B cell (primary cell): ENCODE measurements at regions not wholly inside any gene's neighbourhood (a gene's known extent, or its start where the extent isn't known, plus 50 kb on each side); places are given as distances from the start of the nearest gene placed in this dataset.

Experiments
- ATAC-seq: fragments of 200-7000 bp; cut with Tn5 transposase; one replicate; pipeline ENCODE4 v1.10.0; 2021; ENCODE audit warnings: low read depth, mild to moderate bottlenecking, moderate number of reproducible peaks, moderate library complexity
- CTCF ChIA-PET: fragments of 350-600 bp; sonication (Branson Sonifier 250); formaldehyde crosslinking; loops from one replicate; lab custom pipeline; 2021; ENCODE audit warnings: antibody characterized with exemption, inconsistent platforms; lab: Charles Lee
- POLR2A ChIA-PET: fragments of 350-600 bp; sonication (Branson Sonifier 250); formaldehyde crosslinking; loops from one replicate; lab custom pipeline; 2021; ENCODE audit warnings: antibody characterized with exemption; lab: Charles Lee
- DNase-seq: peaks from one replicate; pipeline ENCODE4 v3.0.0; 2013
- H2AFZ ChIP-seq: 2 replicates; pipeline ENCODE4 v1.6.1; 2012; ENCODE audit warnings: mild to moderate bottlenecking, low read depth, low read length; ENCODE audit not compliant: insufficient read depth, poor library complexity, severe bottlenecking
- H3K27ac ChIP-seq, 2 donors: 1 replicate in 1 of 2; 2 replicates in 1 of 2; pipeline ENCODE4 v1.5.1; 2012 to 2013; ENCODE audit warnings: low read length in 2 of 2, mild to moderate bottlenecking in 2 of 2, moderate library complexity in 1 of 2
- H3K27me3 ChIP-seq, 4 experiments: fragments of 200-600 bp in 1 of 4; sonication (generic) in 1 of 4; replicated peaks in 1 of 4; 1 replicate in 2 of 4; 2 replicates in 2 of 4; pipeline versions ENCODE4 v1.6.1 to v1.7.0; 2013 to 2016; ENCODE audit warnings: low read length in 3 of 4, mild to moderate bottlenecking in 2 of 4, mixed read lengths in 1 of 4, moderate library complexity in 1 of 4; ENCODE audit not compliant: insufficient read depth in 4 of 4, control insufficient read depth in 3 of 4; ENCODE audit errors: control extremely low read depth in 1 of 4
- H3K36me3 ChIP-seq, 2 experiments: replicated peaks in 1 of 2; 1 replicate in 1 of 2; 2 replicates in 1 of 2; pipeline versions ENCODE4 v1.6.1 to v1.7.1; 2013; ENCODE audit warnings: low read length in 1 of 2; ENCODE audit not compliant: insufficient read depth in 2 of 2, control insufficient read depth in 1 of 2; ENCODE audit errors: control extremely low read depth in 1 of 2, extremely low read depth in 1 of 2
- H3K4me1 ChIP-seq, 2 donors: fragments of 200-600 bp in 1 of 2; sonication (generic) in 1 of 2; 1 replicate in 1 of 2; 2 replicates in 1 of 2; pipeline versions ENCODE4 v1.5.1 to v1.6.1; 2013 to 2017; ENCODE audit warnings: low read length in 2 of 2; ENCODE audit not compliant: control insufficient read depth in 2 of 2, insufficient read depth in 2 of 2
- H3K4me2 ChIP-seq: replicated peaks from 2 replicates; pipeline ENCODE3; 2012; ENCODE audit warnings: mild to moderate bottlenecking, low read depth, low read length; ENCODE audit not compliant: poor library complexity, severe bottlenecking
- H3K4me3 ChIP-seq, 5 experiments: fragments of 200-600 bp in 1 of 5; sonication (generic) in 1 of 5; 1 replicate in 3 of 5; 2 replicates in 2 of 5; pipeline versions ENCODE4 v1.5.1 to v1.7.0; 2011 to 2016; ENCODE audit warnings: low read length in 4 of 5, mild to moderate bottlenecking in 4 of 5, low read depth in 2 of 5, control low read depth in 1 of 5, moderate library complexity in 1 of 5; ENCODE audit not compliant: insufficient read depth in 1 of 5; ENCODE audit errors: control extremely low read depth in 1 of 5, extremely low read depth in 1 of 5
- H3K79me2 ChIP-seq: fragments of 200-600 bp; sonication (generic); one replicate; pipeline ENCODE4 v1.6.0; 2016; ENCODE audit warnings: low read length; ENCODE audit not compliant: control insufficient read depth, insufficient read depth
- H3K9ac ChIP-seq: fragments of 200-600 bp; sonication (generic); 2 replicates; pipeline ENCODE4 v1.6.1; 2017; ENCODE audit warnings: mild to moderate bottlenecking, low read length, moderate library complexity
- H3K9me3 ChIP-seq, 3 donors: one replicate each; pipeline versions ENCODE4 v1.6.1 to v1.7.1; 2013; ENCODE audit warnings: low read length in 2 of 3; ENCODE audit not compliant: control insufficient read depth in 2 of 3, insufficient read depth in 1 of 3; ENCODE audit errors: control extremely low read depth in 1 of 3
- H4K20me1 ChIP-seq: 2 replicates; pipeline ENCODE4 v1.6.0; 2012; ENCODE audit warnings: mild to moderate bottlenecking, low read length; ENCODE audit not compliant: insufficient read depth, control insufficient read depth, poor library complexity, severe bottlenecking
- H3K27ac Mint-ChIP-seq: one replicate; pipeline ENCODE4 v1.8.0; 2021; ENCODE audit warnings: mixed read lengths
- H3K27me3 Mint-ChIP-seq: one replicate; pipeline ENCODE4 v1.8.0; 2021; ENCODE audit warnings: mixed read lengths
- H3K4me1 Mint-ChIP-seq: one replicate; pipeline ENCODE4 v1.8.0; 2021; ENCODE audit warnings: mixed read lengths
- H3K4me3 Mint-ChIP-seq: one replicate; pipeline ENCODE4 v1.8.0; 2021; ENCODE audit warnings: mixed read lengths
- H3K9me3 Mint-ChIP-seq: one replicate; pipeline ENCODE4 v1.8.0; 2022; ENCODE audit warnings: mixed read lengths; ENCODE audit not compliant: insufficient read depth
- CTCF ChIP-seq: fragments of 200-600 bp; IDR thresholded peaks from one replicate; pipeline ENCODE4 v1.8.0; 2022; ENCODE audit warnings: antibody characterized with exemption, mild to moderate bottlenecking
- EZH2 ChIP-seq: IDR thresholded peaks from 2 replicates; pipeline ENCODE4 v1.6.1; 2012; ENCODE audit warnings: borderline replicate concordance, low read depth, mild to moderate bottlenecking, moderate library complexity, low read length; ENCODE audit not compliant: insufficient read depth, poor library complexity, severe bottlenecking
- WGBS: methylation state at CpG from one replicate; pipeline ENCODE4 v1.1.5; 2013; ENCODE audit warnings: missing lambda C conversion rate; ENCODE audit not compliant: insufficient coverage; 5-methylcytosine and 5-hydroxymethylcytosine counted together
- intact Hi-C: fragments of 100-400 bp; cut with micrococcal nuclease; formaldehyde crosslinking; loops from one replicate; pipeline ENCODE4 v1.10.0; 2022

GRCh38 chr5:40278881-40279280 is 400.8 kb upstream of the PTGER4 start:
- H3K36me3 ChIP-seq: no peaks in the 10 kb centered on the region
- no peak overlapping the region for H3K27ac ChIP-seq
- TF ChIP-seq CTCF (no peak), EZH2 (no peak)
- Mint-ChIP-seq H3K4me3 (no peak overlapping the region), H3K9me3 (no peaks in the 10 kb centered on the region), H3K4me1 (peaks cover 26% of the 10 kb centered on the region), H3K27ac (no peak overlapping the region), H3K27me3 (no peaks in the 10 kb centered on the region)
- H3K4me3 ChIP-seq: no peak overlapping the region
- H4K20me1 ChIP-seq: no peaks in the 10 kb centered on the region
- DNase-seq (no peak), ATAC-seq (no peak)
- no peak overlapping the region for H3K9ac ChIP-seq
- H3K27me3 ChIP-seq: no peaks in the 10 kb centered on the region
- H3K79me2 ChIP-seq: no peaks in the 10 kb centered on the region
- ChIA-PET CTCF (interaction anchor here (1.4 kb wide), 1 partner anchor 8 kb away, joined by 3 read pairs; no protein-coding TSS in a partner anchor), POLR2A (no interaction called here)
- H3K4me1 ChIP-seq: peaks cover 0 to 5% of the 10 kb centered on the region in 2 donors
- no CpG with 5 or more reads among the region's 5 CpGs for WGBS
- H2AFZ ChIP-seq: no peak overlapping the region
- H3K4me2 ChIP-seq: no peak overlapping the region
- no peaks in the 10 kb centered on the region for H3K9me3 ChIP-seq
- intact Hi-C loops: no loop called here

DNA sequence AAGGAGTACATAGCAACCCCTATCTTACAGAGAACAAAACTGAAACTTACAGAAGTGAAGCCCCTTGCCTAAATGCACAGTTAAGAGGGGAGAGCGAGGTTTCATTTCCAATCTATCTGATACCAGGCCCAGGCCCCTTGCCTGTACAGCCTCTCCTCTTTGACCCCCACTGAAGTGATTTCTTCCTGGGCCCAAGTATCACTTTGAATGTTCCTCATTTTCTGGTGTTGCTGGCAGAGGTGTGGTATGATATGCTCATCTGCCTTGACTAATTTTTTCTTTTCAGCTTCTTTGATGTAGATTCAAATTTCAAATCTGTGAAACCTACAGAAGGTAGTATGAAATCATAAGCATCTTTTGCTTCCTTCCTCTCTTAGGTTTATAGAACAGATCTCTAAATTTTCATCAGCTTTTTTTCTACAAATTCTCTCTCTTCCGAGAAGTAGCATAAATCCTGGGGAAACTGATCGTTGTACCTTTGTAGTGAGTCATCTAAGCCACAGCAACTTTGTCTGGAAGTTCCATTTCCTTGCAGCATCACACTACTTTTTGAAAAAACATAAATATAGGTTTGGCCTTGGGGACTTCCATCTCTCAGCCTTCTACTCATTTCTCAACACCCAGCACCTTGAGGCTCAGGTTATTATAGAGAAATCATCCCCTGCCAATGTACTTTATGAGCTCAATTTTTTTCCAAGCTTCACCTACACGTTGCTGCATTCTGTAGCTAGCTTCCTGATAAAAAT is 402.4 kb upstream of the PTGER4 start:
- Mint-ChIP-seq H3K9me3 (no peaks in the 10 kb centered on the region), H3K27ac (peak overlapping the region; percentile 66), H3K4me3 (peak overlapping the region; percentile 58), H3K27me3 (no peaks in the 10 kb centered on the region), H3K4me1 (peaks cover 26% of the 10 kb centered on the region)
- ChIA-PET POLR2A (no interaction called here), CTCF (no interaction called here)
- DNase-seq: peak; percentile 10
- peaks cover 0 to 5% of the 10 kb centered on the region in 2 donors for H3K4me1 ChIP-seq
- no peaks in the 10 kb centered on the region for H3K27me3 ChIP-seq
- H3K27ac ChIP-seq: no peak overlapping the region
- H3K36me3 ChIP-seq: no peaks in the 10 kb centered on the region
- no peaks in the 10 kb centered on the region for H4K20me1 ChIP-seq
- intact Hi-C loops: no loop called here
- peak; percentile 63 for ATAC-seq
- H3K79me2 ChIP-seq: no peaks in the 10 kb centered on the region
- TF ChIP-seq EZH2: no peak
- no peak for TF ChIP-seq CTCF
- peak overlapping the region; percentile 52 for H2AFZ ChIP-seq
- no peak overlapping the region for H3K4me3 ChIP-seq
- H3K9ac ChIP-seq: no peak overlapping the region
- H3K9me3 ChIP-seq: no peaks in the 10 kb centered on the region
- WGBS: 67% methylated on average over 1 of the region's 4 CpGs
- H3K4me2 ChIP-seq: no peak overlapping the region
